ENCODE measurements at regions not wholly inside any gene's neighbourhood (a gene's known extent, or its start where the extent isn't known, plus 50 kb on each side); places are given as distances from the start of the nearest gene placed in this dataset.

- ATAC-seq (ENCODE audit: poor library complexity), result no peak
- DNase-seq, result no peak
- intact Hi-C loops (cut with DNase I), result no loop called here
Measured at GRCh38 chr3:182111967-182112366, 400.2 kb downstream of the SOX2 start.

- intact Hi-C loops (cut with DNase I), result no loop called here
- no peak for ATAC-seq (ENCODE audit: poor library complexity)
- no peak for DNase-seq
Measured at GRCh38 chr3:182115328-182116015, 403.7 kb downstream of the SOX2 start.

- intact Hi-C loops (cut with DNase I), result no loop called here
- DNase-seq, result no peak
- ATAC-seq (ENCODE audit: poor library complexity), result no peak
Measured at GRCh38 chr3:182116386-182116785, 404.7 kb downstream of the SOX2 start.

- intact Hi-C loops (cut with DNase I), result no loop called here
- no peak for ATAC-seq (ENCODE audit: poor library complexity)
- no peak for DNase-seq
Measured at GRCh38 chr3:182117131-182117530, 405.4 kb downstream of the SOX2 start.

GRCh38 chr3:182117583-182117982, 405.9 kb downstream of the SOX2 start:
- no peak for ATAC-seq (ENCODE audit: poor library complexity)
- intact Hi-C loops (cut with DNase I), result no loop called here
- DNase-seq, result no peak

GRCh38 chr3:182118066-182118465, 406.3 kb downstream of the SOX2 start:
- intact Hi-C loops (cut with DNase I), result no loop called here
- DNase-seq, result no peak
- ATAC-seq (ENCODE audit: poor library complexity), result no peak

GRCh38 chr3:182121401-182121800, 409.7 kb downstream of the SOX2 start:
- DNase-seq (no peak), ATAC-seq (ENCODE audit: poor library complexity) (no peak)
- intact Hi-C loops (cut with DNase I), result no loop called here

DNA sequence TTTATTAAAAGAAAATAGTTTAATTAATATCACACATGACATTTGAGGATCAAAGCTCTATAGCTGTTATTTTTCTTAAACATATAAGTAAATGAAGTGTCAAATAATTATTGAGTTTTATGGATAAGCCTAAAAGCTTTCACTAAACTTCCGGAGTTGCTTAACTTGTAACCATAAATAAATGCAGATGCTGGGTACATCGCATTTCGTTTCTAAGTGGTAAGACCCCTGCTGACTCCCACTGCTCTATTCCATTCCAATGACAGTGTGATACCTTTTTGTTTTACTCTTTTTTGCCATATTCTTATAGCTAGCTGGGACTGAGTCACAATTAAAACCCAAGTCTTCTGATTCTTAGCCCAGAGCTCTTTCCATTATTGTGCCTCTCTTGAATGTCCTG, 411.1 kb downstream of the SOX2 start:
- DNase-seq, result no peak
- intact Hi-C loops (cut with DNase I), result no loop called here
- no peak for ATAC-seq (ENCODE audit: poor library complexity)

- DNase-seq (no peak), ATAC-seq (ENCODE audit: poor library complexity) (no peak)
- intact Hi-C loops (cut with DNase I), result no loop called here
Measured at GRCh38 chr3:182124187-182124586, 412.5 kb downstream of the SOX2 start.

GRCh38 chr3:182124716-182125115, 413.0 kb downstream of the SOX2 start:
- DNase-seq (no peak), ATAC-seq (ENCODE audit: poor library complexity) (no peak)

GRCh38 chr3:182129740-182130139, 418.0 kb downstream of the SOX2 start:
- ATAC-seq (ENCODE audit: poor library complexity), result no peak
- intact Hi-C loops (cut with DNase I), result no loop called here
- no peak for DNase-seq

More at GRCh38 chr3:182124716-182125115, 413.0 kb downstream of the SOX2 start:
- intact Hi-C loops (cut with DNase I), result no loop called here

DNA sequence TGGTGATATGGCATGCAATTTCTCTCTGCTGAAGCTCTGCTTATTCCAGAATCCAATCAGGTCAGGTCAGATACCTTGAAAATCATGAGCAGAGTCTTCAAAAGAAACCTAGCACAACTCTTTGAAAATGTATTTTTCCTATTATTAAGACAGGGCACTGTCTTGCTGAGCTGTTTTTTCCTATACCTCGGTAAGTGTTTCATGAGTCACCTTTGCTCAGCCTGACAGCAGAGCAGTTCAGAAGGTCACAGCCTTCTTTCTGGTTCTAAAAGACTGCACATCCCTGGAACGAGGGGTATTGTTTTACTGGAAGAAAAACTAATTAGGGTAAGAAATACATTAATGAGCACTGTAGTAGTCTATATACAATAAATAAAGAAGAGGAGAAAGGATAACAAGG, 422.0 kb downstream of the SOX2 start:
- ATAC-seq (ENCODE audit: poor library complexity) (no peak), DNase-seq (no peak)
- intact Hi-C loops (cut with DNase I), result no loop called here

DNA sequence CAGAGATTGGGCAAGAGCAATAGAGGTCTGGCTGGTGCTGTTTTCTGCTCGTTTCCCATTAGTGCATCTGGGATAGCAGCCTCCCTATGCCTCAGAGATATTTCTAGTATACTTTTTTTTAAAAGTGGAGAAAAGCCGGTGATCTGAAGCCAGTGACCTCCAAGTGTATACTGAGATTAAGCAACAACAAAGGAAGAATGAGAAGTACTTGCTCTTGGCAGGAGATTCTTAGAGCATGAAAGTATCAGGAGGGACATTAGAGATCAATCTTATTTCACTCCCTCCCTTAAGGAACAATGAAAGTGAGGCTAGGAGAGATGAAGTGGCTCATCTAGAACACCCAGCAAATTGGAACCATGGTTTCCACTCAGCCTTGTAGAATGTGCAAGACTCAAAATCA, 423.3 kb downstream of the SOX2 start:
- no peak for DNase-seq
- intact Hi-C loops (cut with DNase I), result no loop called here
- no peak for ATAC-seq (ENCODE audit: poor library complexity)

GRCh38 chr3:182136008-182136910, 424.5 kb downstream of the SOX2 start:
- no peak for DNase-seq
- ATAC-seq (ENCODE audit: poor library complexity), result no peak
- intact Hi-C loops (cut with DNase I), result no loop called here

DNA sequence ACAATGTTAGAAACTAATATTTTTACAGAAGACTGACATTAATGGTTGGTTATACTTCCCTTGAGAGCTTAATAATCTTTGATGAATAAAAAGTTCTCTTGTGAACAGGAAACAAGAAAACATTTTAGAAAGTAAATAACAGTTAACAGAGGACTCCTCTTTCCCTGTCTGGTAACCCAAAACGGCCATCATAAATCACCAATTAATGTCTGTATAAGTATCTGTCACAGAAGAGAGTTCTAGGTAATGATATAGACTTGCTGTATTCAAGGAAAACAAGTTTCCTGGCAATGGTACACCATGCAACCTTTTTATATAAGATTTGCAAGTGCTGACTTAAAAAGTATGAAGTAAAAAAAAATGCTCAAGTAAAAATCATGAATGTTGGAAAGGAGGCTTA, 426.7 kb downstream of the SOX2 start:
- intact Hi-C loops (cut with DNase I), result no loop called here
- no peak for DNase-seq
- no peak for ATAC-seq (ENCODE audit: poor library complexity)

DNA sequence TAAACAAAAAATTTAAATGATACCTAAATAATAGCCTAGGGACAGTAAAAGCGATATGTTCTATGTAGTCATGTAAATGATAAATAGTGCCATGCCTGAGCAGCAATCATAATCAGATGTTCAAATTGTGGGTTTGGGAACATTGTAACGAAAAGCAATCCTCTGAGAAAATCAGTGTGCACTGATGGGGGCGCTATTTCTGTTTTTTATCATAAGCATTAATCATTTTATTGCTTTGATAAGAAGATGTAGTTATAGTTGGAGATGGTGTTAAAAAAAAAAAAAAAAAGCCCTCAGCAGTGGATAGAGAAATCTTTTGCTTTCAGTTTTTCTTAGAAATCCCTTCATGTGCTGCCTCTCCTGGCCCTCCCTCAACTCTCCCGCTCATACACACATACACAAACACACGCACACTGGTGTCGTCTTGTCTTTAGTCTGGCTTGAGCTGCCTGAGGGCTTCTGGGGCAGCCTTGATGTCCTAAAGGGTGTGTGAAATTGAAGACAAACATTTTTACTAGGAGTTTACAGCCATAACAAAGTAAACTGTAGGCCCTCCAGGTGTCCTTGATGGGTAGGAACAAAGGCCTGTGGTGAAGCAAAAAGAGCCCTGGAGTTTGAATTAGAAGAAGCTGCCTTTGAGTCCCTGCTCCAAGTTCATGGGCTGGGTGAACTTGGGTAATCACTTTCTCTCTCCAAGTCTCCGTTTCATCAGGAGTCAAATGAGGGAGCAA, 428.1 kb downstream of the SOX2 start:
- DNase-seq, result no peak
- no peak for ATAC-seq (ENCODE audit: poor library complexity)
- intact Hi-C loops (cut with DNase I), result no loop called here

DNA sequence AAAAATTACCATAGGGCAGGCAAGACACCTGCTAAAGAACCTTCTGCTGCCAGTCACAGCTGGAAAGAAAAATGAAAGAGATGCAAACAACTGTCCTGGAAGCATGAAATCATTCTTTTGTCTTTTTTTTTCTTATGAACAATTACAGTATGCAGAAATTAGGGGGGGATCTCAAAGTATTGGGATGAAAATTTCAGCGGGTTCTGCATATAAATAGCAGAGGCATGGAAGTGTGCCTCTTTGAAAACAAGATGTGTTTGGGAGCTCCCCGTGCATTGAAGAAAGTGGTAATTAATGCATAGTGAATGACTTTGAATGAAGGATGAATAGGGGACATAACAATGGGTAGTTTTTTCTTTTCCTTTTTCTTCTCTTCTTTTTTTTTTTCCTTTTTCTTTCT, 431.2 kb downstream of the SOX2 start:
- ATAC-seq (ENCODE audit: poor library complexity) (no peak), DNase-seq (no peak)
- intact Hi-C loops (cut with DNase I), result no loop called here

DNA sequence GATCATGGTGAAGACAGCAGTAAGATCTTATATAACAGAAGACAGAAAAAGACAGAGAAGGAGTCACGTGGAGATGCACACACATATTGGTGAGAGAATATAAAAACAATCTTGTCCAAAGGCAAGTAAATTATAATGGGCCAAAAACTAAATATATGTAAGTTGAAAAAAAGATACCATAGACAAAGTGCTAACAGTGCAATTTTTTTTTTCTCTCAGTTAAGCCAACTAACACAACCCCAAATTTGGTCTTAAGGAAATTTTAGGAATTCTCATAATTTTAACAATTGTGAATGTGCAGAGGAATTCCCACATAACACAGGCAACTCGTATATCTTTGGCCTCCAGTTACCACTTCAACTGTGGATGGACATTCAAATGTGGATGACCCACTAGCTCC, 432.2 kb downstream of the SOX2 start:
- intact Hi-C loops (cut with DNase I), result no loop called here
- DNase-seq, result no peak
- ATAC-seq (ENCODE audit: poor library complexity), result no peak

DNA sequence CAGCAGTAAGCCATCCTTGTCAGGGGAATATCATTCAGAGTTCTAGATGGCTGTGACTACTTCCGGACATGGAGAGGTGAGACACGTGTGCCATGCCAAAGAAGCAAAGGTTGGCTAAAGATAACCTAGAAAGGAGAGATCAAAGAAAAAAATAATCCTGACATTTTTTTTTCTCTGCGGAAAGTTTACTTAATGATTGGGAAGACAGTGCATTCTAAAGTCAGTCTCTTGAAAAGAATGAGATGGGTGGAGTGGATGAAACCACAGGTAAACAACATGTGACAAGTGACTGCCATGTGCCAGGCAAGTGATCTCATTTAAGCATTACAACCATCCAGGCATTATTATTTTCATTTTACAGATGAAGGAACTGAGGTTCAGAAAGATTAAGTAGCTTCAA, 436.6 kb downstream of the SOX2 start:
- intact Hi-C loops (cut with DNase I), result no loop called here
- ATAC-seq (ENCODE audit: poor library complexity), result no peak
- DNase-seq, result no peak

DNA sequence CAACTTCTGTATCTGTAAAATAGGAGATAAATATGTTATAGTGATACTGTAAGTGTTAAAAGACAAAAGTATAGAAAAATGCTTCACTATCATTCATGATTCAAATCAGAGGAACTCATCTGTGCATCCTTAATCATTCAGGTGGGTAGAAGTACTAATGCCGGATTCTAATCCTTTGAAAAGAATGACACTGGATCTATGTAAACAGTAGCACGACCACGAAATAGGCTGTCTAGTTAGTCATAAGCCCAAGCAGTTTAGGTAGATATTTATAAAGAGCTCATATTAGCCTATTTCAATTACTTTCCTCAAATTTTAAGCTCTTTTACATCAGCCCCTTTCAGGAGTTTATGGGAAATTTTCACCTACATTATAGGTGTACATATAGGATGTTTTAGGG, 437.9 kb downstream of the SOX2 start:
- ATAC-seq (ENCODE audit: poor library complexity), result no peak
- intact Hi-C loops (cut with DNase I), result no loop called here

More for the DNA sequence above, 437.9 kb downstream of the SOX2 start:
- DNase-seq, result no peak

Measured in Right ventricle myocardium superior (tissue), 1 donor.